Kasumi-1 (cell line): ENCODE measurements at regions not wholly inside any gene's neighbourhood (a gene's known extent, or its start where the extent isn't known, plus 50 kb on each side); places are given as distances from the start of the nearest gene placed in this dataset.

Experiments
- DNase-seq, 2 experiments: peaks; one replicate each; lab custom pipeline; 2025; lab: John Stamatoyannopoulos, UW

- DNase-seq: no peak
These were observed 148.9 kb downstream of the EN1 start for GRCh38 chr2:118698564-118698963.

- no peak for DNase-seq
These were observed 149.7 kb downstream of the EN1 start for GRCh38 chr2:118697781-118698180.

- DNase-seq: no peak
These were observed 150.5 kb downstream of the EN1 start for GRCh38 chr2:118696786-118697465.

GRCh38 chr2:118693287-118693822 is 154.1 kb downstream of the EN1 start:
- no peak for DNase-seq

GRCh38 chr2:118689874-118690273 is 157.6 kb downstream of the EN1 start:
- no peak for DNase-seq

- DNase-seq: no peak
These were observed 158.0 kb downstream of the EN1 start for GRCh38 chr2:118689456-118689855.

GRCh38 chr2:118689033-118689432 is 158.4 kb downstream of the EN1 start:
- DNase-seq: no peak

- no peak for DNase-seq
These were observed 159.8 kb downstream of the EN1 start for GRCh38 chr2:118687698-118688097.

- no peak for DNase-seq
These were observed 160.3 kb downstream of the EN1 start for GRCh38 chr2:118687192-118687591.

- no peak for DNase-seq
These were observed 161.1 kb downstream of the EN1 start for GRCh38 chr2:118686346-118686745.

GRCh38 chr2:118683460-118683859 is 164.0 kb downstream of the EN1 start:
- no peak for DNase-seq

- DNase-seq: no peak
These were observed 168.5 kb downstream of the EN1 start for GRCh38 chr2:118678985-118679384.

- no peak for DNase-seq
These were observed 169.9 kb downstream of the EN1 start for GRCh38 chr2:118677546-118677945.

- no peak for DNase-seq
These were observed 171.9 kb downstream of the EN1 start for GRCh38 chr2:118675531-118675930.

GRCh38 chr2:118672571-118673158 is 174.8 kb downstream of the EN1 start:
- no peak for DNase-seq

GRCh38 chr2:118671701-118672454 is 175.6 kb downstream of the EN1 start:
- no peak for DNase-seq

GRCh38 chr2:118670838-118671237 is 176.6 kb downstream of the EN1 start:
- no peak for DNase-seq

- no peak for DNase-seq
These were observed 177.2 kb downstream of the EN1 start for GRCh38 chr2:118670276-118670675.

- no peak for DNase-seq
These were observed 177.8 kb downstream of the EN1 start for GRCh38 chr2:118669654-118670053.

- no peak for DNase-seq
These were observed 178.7 kb downstream of the EN1 start for GRCh38 chr2:118668431-118669424.

- DNase-seq: no peak
These were observed 179.5 kb downstream of the EN1 start for GRCh38 chr2:118667964-118668363.

- no peak for DNase-seq
These were observed 180.1 kb downstream of the EN1 start for GRCh38 chr2:118667348-118667747.
